SK-N-SH (cell line): ENCODE measurements at regions not wholly inside any gene's neighbourhood (a gene's known extent, or its start where the extent isn't known, plus 50 kb on each side); places are given as distances from the start of the nearest gene placed in this dataset.

Source experiments
- CTCF ChIA-PET: fragments of 300-600, 350-600 bp; formaldehyde crosslinking; extraction: SDS; loops from one replicate; lab custom pipeline; 2021; lab: Yijun Ruan, JAX
- POLR2A ChIA-PET: fragments of 350-600 bp; sonication (Branson Sonifier 250); formaldehyde crosslinking; extraction: SDS; loops from one replicate; lab custom pipeline; 2020; ENCODE audit warnings: antibody characterized with exemption, inconsistent platforms; lab: Yijun Ruan, JAX
- DNase-seq: peaks from one replicate; pipeline ENCODE4 v3.0.0; 2012
- H2AFZ ChIP-seq: fragments of 200-600 bp; sonication (generic); 2 replicates; pipeline ENCODE4 v1.8.1; 2016; ENCODE audit warnings: antibody characterized with exemption, mild to moderate bottlenecking, low read depth
- H3F3A ChIP-seq: fragments of 200-600 bp; sonication (generic); replicated peaks from 2 replicates; pipeline ENCODE3; 2016; ENCODE audit warnings: antibody characterized with exemption, mild to moderate bottlenecking; ENCODE audit not compliant: insufficient read depth
- H3K27ac ChIP-seq, 2 experiments: fragments of 200-500 bp in 1 of 2; fragments of 200-600 bp in 1 of 2; sonication (Bioruptor generic) in 1 of 2; sonication (generic), shearing (Covaris generic) in 1 of 2; 2 replicates each; pipeline versions ENCODE4 v1.5.1 to v1.6.1; 2014 to 2016; ENCODE audit warnings: low read depth in 2 of 2, inconsistent platforms in 1 of 2, low read length in 1 of 2, mild to moderate bottlenecking in 1 of 2, mixed read lengths in 1 of 2
- H3K27me3 ChIP-seq: fragments of 200-600 bp; sonication (generic), shearing (Covaris generic); 2 replicates; pipeline ENCODE4 v1.6.1; 2016; ENCODE audit warnings: mixed run types; ENCODE audit not compliant: insufficient read depth
- H3K36me3 ChIP-seq, 2 experiments: fragments of 200-500 bp in 1 of 2; fragments of 200-600 bp in 1 of 2; sonication (Bioruptor generic) in 1 of 2; sonication (generic) in 1 of 2; replicated peaks in 1 of 2; 2 replicates each; pipeline versions ENCODE3 to v1.5.1; 2014 to 2016; ENCODE audit warnings: low read length in 1 of 2, mild to moderate bottlenecking in 1 of 2; ENCODE audit not compliant: insufficient read depth in 2 of 2, control insufficient read depth in 1 of 2
- H3K4me1 ChIP-seq, 2 experiments: fragments of 200-500 bp in 1 of 2; fragments of 200-600 bp in 1 of 2; sonication (Bioruptor generic) in 1 of 2; sonication (generic), shearing (Covaris generic) in 1 of 2; 2 replicates each; pipeline versions ENCODE4 v1.5.1 to v1.6.1; 2014 to 2016; ENCODE audit warnings: low read depth in 1 of 2, low read length in 1 of 2, mixed run types in 1 of 2; ENCODE audit not compliant: insufficient read depth in 2 of 2, control insufficient read depth in 1 of 2
- H3K4me2 ChIP-seq: fragments of 200-600 bp; sonication (generic), shearing (Covaris generic); 2 replicates; pipeline ENCODE4 v1.6.1; 2017; ENCODE audit warnings: mixed run types
- H3K4me3 ChIP-seq, 2 experiments: fragments of 200-500 bp in 1 of 2; fragments of 200-600 bp in 1 of 2; sonication (Bioruptor generic) in 1 of 2; sonication (generic), shearing (Covaris generic) in 1 of 2; 2 replicates each; pipeline versions ENCODE4 v1.5.1 to v1.8.1; 2014 to 2016; ENCODE audit warnings: low read depth in 2 of 2, inconsistent platforms in 1 of 2, low read length in 1 of 2, mild to moderate bottlenecking in 1 of 2, mixed read lengths in 1 of 2, moderate library complexity in 1 of 2
- H3K79me2 ChIP-seq: fragments of 200-600 bp; sonication (generic); 2 replicates; pipeline ENCODE4 v1.8.1; 2017; ENCODE audit warnings: mild to moderate bottlenecking; ENCODE audit not compliant: insufficient read depth
- H3K9ac ChIP-seq: fragments of 200-600 bp; sonication (generic); 2 replicates; pipeline ENCODE4 v1.6.1; 2017; ENCODE audit warnings: mixed run types
- H3K9me2 ChIP-seq: fragments of 200-600 bp; sonication (generic); 2 replicates; pipeline ENCODE4 v1.6.1; 2017; ENCODE audit warnings: mixed run types
- H3K9me3 ChIP-seq: fragments of 200-600 bp; sonication (generic); 2 replicates; pipeline ENCODE4 v1.6.1; 2017; ENCODE audit warnings: mixed run types, mild to moderate bottlenecking, moderate library complexity
- H4K20me1 ChIP-seq: fragments of 200-600 bp; sonication (generic); 2 replicates; pipeline ENCODE4 v1.6.1; 2017; ENCODE audit warnings: mild to moderate bottlenecking, mixed run types; ENCODE audit not compliant: insufficient read depth
- CHD2 ChIP-seq: fragments of 150-350 bp; IDR thresholded peaks from 2 replicates; pipeline ENCODE4 v1.6.1; 2018; ENCODE audit warnings: low read length; ENCODE audit not compliant: partially characterized antibody
- CTCF ChIP-seq: fragments of 200-600 bp; sonication (generic); IDR thresholded peaks from 2 replicates; pipeline ENCODE4 v1.6.1; 2017; ENCODE audit warnings: antibody characterized with exemption, mild to moderate bottlenecking, moderate library complexity
- ELF1 ChIP-seq: IDR thresholded peaks from 2 replicates; pipeline ENCODE4 v1.4.0; 2012
- EP300 ChIP-seq, 2 experiments: IDR thresholded peaks; 2 replicates each; pipeline versions ENCODE4 v1.4.0 to v1.6.1; 2012; ENCODE audit warnings: borderline replicate concordance in 1 of 2, low read depth in 1 of 2, low read length in 1 of 2
- FOSL2 ChIP-seq: IDR thresholded peaks from 2 replicates; pipeline ENCODE4 v1.4.0; 2012; ENCODE audit warnings: low read depth, mild to moderate bottlenecking, moderate library complexity, borderline replicate concordance
- GABPA ChIP-seq: IDR thresholded peaks from 2 replicates; pipeline ENCODE4 v1.4.0; 2012; ENCODE audit warnings: low read depth, mild to moderate bottlenecking
- GATA2 ChIP-seq: sonication (generic); formaldehyde crosslinking; IDR thresholded peaks from 2 replicates; pipeline ENCODE4 v1.5.0; 2020; ENCODE audit warnings: mild to moderate bottlenecking, missing genetic modification reagents
- IRF3 ChIP-seq: fragments of 150-350 bp; IDR thresholded peaks from 2 replicates; pipeline ENCODE4 v1.6.1; 2016; ENCODE audit warnings: mild to moderate bottlenecking, low read depth, low read length
- JUND ChIP-seq: IDR thresholded peaks from 2 replicates; pipeline ENCODE4 v1.4.0; 2012
- MAX ChIP-seq: IDR thresholded peaks from 2 replicates; pipeline ENCODE4 v1.4.0; 2012; ENCODE audit warnings: low read depth
- MEF2A ChIP-seq: IDR thresholded peaks from 2 replicates; pipeline ENCODE4 v1.4.0; 2012; ENCODE audit warnings: low read depth, borderline replicate concordance
- POLR2AphosphoS5 ChIP-seq: IDR thresholded peaks from 2 replicates; pipeline ENCODE4 v1.6.1; 2012; ENCODE audit warnings: low read depth, low read length
- RAD21 ChIP-seq: IDR thresholded peaks from 2 replicates; pipeline ENCODE4 v1.6.1; 2012; ENCODE audit warnings: mild to moderate bottlenecking, low read length
- RXRA ChIP-seq: IDR thresholded peaks from 2 replicates; pipeline ENCODE4 v1.4.0; 2012; ENCODE audit warnings: low read depth, mild to moderate bottlenecking, borderline replicate concordance
- TAF1 ChIP-seq: IDR thresholded peaks from 2 replicates; pipeline ENCODE4 v1.6.1; 2012; ENCODE audit warnings: low read depth, mild to moderate bottlenecking, low read length, moderate library complexity, borderline replicate concordance
- TEAD4 ChIP-seq: IDR thresholded peaks from 2 replicates; pipeline ENCODE4 v1.4.0; 2012; ENCODE audit warnings: mild to moderate bottlenecking, borderline replicate concordance; ENCODE audit not compliant: insufficient read depth
- USF1 ChIP-seq: IDR thresholded peaks from 2 replicates; pipeline ENCODE4 v1.4.0; 2012; ENCODE audit warnings: low read depth, borderline replicate concordance
- WGBS: methylation state at CpG from one replicate; pipeline ENCODE4 v1.1.6; 2017; ENCODE audit warnings: low lambda C conversion rate; 5-methylcytosine and 5-hydroxymethylcytosine counted together
- TF ChIP-seq, protein P1 (sequence below): IDR thresholded peaks from 2 replicates; pipeline ENCODE4 v1.6.1; 2012; ENCODE audit warnings: mild to moderate bottlenecking, low read depth, low read length, moderate library complexity

- TF ChIP-seq POLR2AphosphoS5 (no peak), FOSL2 (no peak), GABPA (no peak), RXRA (no peak), MAX (no peak), USF1 (no peak), TEAD4 (no peak), EP300 (IDR thresholded peaks at IDR 0.05; ENCODE audit: borderline replicate concordance in 1 of 2, low read depth in 1 of 2, low read length in 1 of 2) (no peak), IRF3 (no peak), ELF1 (no peak), TAF1 (no peak), RAD21 (no peak), MEF2A (no peak), JUND (no peak), CTCF (no peak), GATA2 (CRISPR knock-in tag) (no peak), CHD2 (no peak)
- TF ChIP-seq, protein P1, sequence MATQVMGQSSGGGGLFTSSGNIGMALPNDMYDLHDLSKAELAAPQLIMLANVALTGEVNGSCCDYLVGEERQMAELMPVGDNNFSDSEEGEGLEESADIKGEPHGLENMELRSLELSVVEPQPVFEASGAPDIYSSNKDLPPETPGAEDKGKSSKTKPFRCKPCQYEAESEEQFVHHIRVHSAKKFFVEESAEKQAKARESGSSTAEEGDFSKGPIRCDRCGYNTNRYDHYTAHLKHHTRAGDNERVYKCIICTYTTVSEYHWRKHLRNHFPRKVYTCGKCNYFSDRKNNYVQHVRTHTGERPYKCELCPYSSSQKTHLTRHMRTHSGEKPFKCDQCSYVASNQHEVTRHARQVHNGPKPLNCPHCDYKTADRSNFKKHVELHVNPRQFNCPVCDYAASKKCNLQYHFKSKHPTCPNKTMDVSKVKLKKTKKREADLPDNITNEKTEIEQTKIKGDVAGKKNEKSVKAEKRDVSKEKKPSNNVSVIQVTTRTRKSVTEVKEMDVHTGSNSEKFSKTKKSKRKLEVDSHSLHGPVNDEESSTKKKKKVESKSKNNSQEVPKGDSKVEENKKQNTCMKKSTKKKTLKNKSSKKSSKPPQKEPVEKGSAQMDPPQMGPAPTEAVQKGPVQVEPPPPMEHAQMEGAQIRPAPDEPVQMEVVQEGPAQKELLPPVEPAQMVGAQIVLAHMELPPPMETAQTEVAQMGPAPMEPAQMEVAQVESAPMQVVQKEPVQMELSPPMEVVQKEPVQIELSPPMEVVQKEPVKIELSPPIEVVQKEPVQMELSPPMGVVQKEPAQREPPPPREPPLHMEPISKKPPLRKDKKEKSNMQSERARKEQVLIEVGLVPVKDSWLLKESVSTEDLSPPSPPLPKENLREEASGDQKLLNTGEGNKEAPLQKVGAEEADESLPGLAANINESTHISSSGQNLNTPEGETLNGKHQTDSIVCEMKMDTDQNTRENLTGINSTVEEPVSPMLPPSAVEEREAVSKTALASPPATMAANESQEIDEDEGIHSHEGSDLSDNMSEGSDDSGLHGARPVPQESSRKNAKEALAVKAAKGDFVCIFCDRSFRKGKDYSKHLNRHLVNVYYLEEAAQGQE: no peak
- TF ChIP-seq, all 33 proteins: peak for 0
- H3K27me3 ChIP-seq: no peaks in the 10 kb centered on the region
- POLR2A ChIA-PET: no interaction called here
- CTCF ChIA-PET: no interaction called here
- H3K9me2 ChIP-seq: no peaks in the 10 kb centered on the region
- H3K4me3 ChIP-seq: no peak overlapping the region; a peak in 1 of 4 replicates
- no peaks in the 10 kb centered on the region for H3K36me3 ChIP-seq
- no peak overlapping the region for H3K9ac ChIP-seq
- H3K27ac ChIP-seq: no peak overlapping the region
- no peaks in the 10 kb centered on the region for H3K9me3 ChIP-seq
- no peak overlapping the region for H2AFZ ChIP-seq
- H3F3A ChIP-seq: no peaks in the 10 kb centered on the region
- no peaks in the 10 kb centered on the region for H3K79me2 ChIP-seq
- no peak for DNase-seq
- H3K4me2 ChIP-seq: no peak overlapping the region
- H4K20me1 ChIP-seq: no peaks in the 10 kb centered on the region
- H3K4me1 ChIP-seq: no peaks in the 10 kb centered on the region
- WGBS: 75% methylated on average over 1 of the region's 2 CpGs
Measured at GRCh38 chr12:41946106-41946505, 198.6 kb downstream of the GXYLT1 start.
